Transverse colon (tissue), 4 donors: ENCODE measurements at regions not wholly inside any gene's neighbourhood (a gene's known extent, or its start where the extent isn't known, plus 50 kb on each side); places are given as distances from the start of the nearest gene placed in this dataset.

ENCODE experiments used
- POLR2A ChIP-seq: fragments of 450-650 bp; IDR thresholded peaks from one replicate; pipeline ENCODE4 v1.6.1; 2016; ENCODE audit warnings: antibody characterized with exemption, mild to moderate bottlenecking, moderate library complexity
- POLR2AphosphoS5 ChIP-seq, 3 donors: sonication (generic); formaldehyde crosslinking; IDR thresholded peaks; one replicate each; pipeline ENCODE4 v1.6.1; 2016; ENCODE audit warnings: antibody characterized with exemption in 3 of 3
- TF ChIP-seq, protein P1 (sequence below), 5 experiments: fragments of 200-600 bp in 3 of 5; fragments of 450-650 bp in 2 of 5; sonication (generic) in 3 of 5; IDR thresholded peaks; 1 replicate in 2 of 5; 2 replicates in 3 of 5; pipeline ENCODE4 v1.5.1; 2016 to 2017; ENCODE audit warnings: antibody characterized with exemption in 5 of 5, inconsistent platforms in 3 of 5, mild to moderate bottlenecking in 2 of 5, moderate library complexity in 1 of 5

DNA sequence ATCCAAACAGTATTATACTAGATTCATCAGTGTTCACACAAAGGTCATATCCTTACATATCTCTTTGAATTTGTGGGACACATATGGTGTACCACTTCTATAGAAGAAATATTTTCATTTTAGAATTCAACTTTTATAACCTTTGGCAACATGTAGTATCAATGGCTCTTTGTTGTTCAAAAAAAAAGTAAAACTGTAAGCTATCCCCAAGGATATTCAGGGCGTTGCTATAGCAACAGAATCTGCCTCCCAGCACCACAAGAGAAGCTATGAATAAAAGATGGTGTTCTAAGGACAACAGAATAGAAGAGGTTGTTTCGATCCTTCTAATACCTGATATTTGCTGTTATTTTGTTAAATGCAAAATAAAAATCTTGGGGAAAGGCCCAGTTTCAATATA lies 139.3 kb downstream of the BRMS1L start:
- TF ChIP-seq POLR2A (no peak), POLR2AphosphoS5 (IDR thresholded peaks at IDR 0.05) (no peak)
- TF ChIP-seq, protein P1, sequence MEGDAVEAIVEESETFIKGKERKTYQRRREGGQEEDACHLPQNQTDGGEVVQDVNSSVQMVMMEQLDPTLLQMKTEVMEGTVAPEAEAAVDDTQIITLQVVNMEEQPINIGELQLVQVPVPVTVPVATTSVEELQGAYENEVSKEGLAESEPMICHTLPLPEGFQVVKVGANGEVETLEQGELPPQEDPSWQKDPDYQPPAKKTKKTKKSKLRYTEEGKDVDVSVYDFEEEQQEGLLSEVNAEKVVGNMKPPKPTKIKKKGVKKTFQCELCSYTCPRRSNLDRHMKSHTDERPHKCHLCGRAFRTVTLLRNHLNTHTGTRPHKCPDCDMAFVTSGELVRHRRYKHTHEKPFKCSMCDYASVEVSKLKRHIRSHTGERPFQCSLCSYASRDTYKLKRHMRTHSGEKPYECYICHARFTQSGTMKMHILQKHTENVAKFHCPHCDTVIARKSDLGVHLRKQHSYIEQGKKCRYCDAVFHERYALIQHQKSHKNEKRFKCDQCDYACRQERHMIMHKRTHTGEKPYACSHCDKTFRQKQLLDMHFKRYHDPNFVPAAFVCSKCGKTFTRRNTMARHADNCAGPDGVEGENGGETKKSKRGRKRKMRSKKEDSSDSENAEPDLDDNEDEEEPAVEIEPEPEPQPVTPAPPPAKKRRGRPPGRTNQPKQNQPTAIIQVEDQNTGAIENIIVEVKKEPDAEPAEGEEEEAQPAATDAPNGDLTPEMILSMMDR (IDR thresholded peaks at IDR 0.05) = no peak
